Thyroid gland (tissue), 4 donors: ENCODE measurements at regions not wholly inside any gene's neighbourhood (a gene's known extent, or its start where the extent isn't known, plus 50 kb on each side); places are given as distances from the start of the nearest gene placed in this dataset.

Source experiments
- POLR2A ChIP-seq, 2 donors: fragments of 450-650 bp; IDR thresholded peaks; one replicate each; pipeline ENCODE4 v1.6.1; 2017; ENCODE audit warnings: antibody characterized with exemption in 2 of 2, mild to moderate bottlenecking in 2 of 2, moderate library complexity in 1 of 2
- TF ChIP-seq, protein P1 (sequence below), 6 experiments: fragments of 200-600 bp in 3 of 6; fragments of 450-650 bp in 3 of 6; sonication (generic) in 3 of 6; IDR thresholded peaks; one replicate each; pipeline ENCODE4 v1.5.1; 2016 to 2019; ENCODE audit warnings: antibody characterized with exemption in 6 of 6, mild to moderate bottlenecking in 2 of 6, inconsistent platforms in 1 of 6, moderate library complexity in 1 of 6

DNA sequence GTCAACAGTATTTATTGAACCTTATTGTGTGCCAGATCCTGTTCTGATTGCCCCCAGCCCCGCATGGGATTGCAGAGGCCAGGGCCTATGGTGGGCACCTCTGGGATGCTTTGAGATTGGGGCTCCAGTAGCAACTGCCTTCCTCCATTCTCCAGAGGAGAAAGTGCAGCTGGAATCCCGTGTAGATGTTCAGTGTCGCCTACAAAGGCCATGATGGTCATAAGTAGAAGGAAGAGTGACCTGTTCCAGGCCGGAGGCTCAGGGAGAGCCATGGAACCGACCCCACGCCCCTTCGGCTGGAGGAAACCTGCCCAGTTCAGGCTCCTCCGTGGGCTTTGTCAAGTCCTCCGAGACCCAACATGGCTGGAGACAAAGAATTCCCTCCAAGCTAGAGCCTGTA, 287.5 kb downstream of the FBXW7 start:
- TF ChIP-seq, protein P1, sequence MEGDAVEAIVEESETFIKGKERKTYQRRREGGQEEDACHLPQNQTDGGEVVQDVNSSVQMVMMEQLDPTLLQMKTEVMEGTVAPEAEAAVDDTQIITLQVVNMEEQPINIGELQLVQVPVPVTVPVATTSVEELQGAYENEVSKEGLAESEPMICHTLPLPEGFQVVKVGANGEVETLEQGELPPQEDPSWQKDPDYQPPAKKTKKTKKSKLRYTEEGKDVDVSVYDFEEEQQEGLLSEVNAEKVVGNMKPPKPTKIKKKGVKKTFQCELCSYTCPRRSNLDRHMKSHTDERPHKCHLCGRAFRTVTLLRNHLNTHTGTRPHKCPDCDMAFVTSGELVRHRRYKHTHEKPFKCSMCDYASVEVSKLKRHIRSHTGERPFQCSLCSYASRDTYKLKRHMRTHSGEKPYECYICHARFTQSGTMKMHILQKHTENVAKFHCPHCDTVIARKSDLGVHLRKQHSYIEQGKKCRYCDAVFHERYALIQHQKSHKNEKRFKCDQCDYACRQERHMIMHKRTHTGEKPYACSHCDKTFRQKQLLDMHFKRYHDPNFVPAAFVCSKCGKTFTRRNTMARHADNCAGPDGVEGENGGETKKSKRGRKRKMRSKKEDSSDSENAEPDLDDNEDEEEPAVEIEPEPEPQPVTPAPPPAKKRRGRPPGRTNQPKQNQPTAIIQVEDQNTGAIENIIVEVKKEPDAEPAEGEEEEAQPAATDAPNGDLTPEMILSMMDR (IDR thresholded peaks at IDR 0.05), result no peak
- TF ChIP-seq POLR2A (IDR thresholded peaks at IDR 0.05), result no peak
